ENCODE measurements at regions not wholly inside any gene's neighbourhood (a gene's known extent, or its start where the extent isn't known, plus 50 kb on each side); places are given as distances from the start of the nearest gene placed in this dataset.
"Not testable (repeated sequence)": the region's sequence is repeated elsewhere in the genome, so short reads cannot be mapped to it uniquely, and the experiment has no call there.

GRCh38 chr20:1730981-1731711 lies 73.6 kb upstream of the SIRPG start:
- H3K4me3 ChIP-seq (ENCODE audit: control insufficient read depth in 2 of 3, extremely low read depth in 1 of 3, insufficient read depth in 2 of 3, low read depth in 1 of 3, low read length in 3 of 3); H3K27me3 ChIP-seq (ENCODE audit: control insufficient read depth, extremely low read depth, insufficient read depth, low read length); H3K27ac ChIP-seq (ENCODE audit: control insufficient read depth, insufficient read depth, low read length); H4K20me1 ChIP-seq (ENCODE audit: control insufficient read depth, extremely low read depth, insufficient read depth, low read length); DNase-seq (ENCODE audit: low read depth, low spot score); H3K36me3 ChIP-seq (ENCODE audit: control insufficient read depth in 2 of 2, extremely low read depth in 1 of 2, insufficient read depth in 2 of 2, low read length in 2 of 2); H2AFZ ChIP-seq (ENCODE audit: control insufficient read depth, low read length); FAIRE-seq; dilution Hi-C loops (cut with MboI; ENCODE audit: extremely low pct_ligation_motif_present, low sequenced_read_pairs); H3K9me1 ChIP-seq (ENCODE audit: control insufficient read depth, extremely low read depth, insufficient read depth, low read length); H3K4me1 ChIP-seq (ENCODE audit: control insufficient read depth, extremely low read depth, insufficient read depth, low read length); H3K9me3 ChIP-seq (ENCODE audit: control insufficient read depth, low read depth, low read length); H3K79me2 ChIP-seq (ENCODE audit: control insufficient read depth, insufficient read depth, low read length); H3K4me2 ChIP-seq (ENCODE audit: control insufficient read depth, extremely low read depth, insufficient read depth, low read depth, low read length); H3K9ac ChIP-seq (ENCODE audit: control insufficient read depth, extremely low read depth, insufficient read depth, low read length): not testable (repeated sequence)

- H3K4me1 ChIP-seq (ENCODE audit: control insufficient read depth, extremely low read depth, insufficient read depth, low read length); H3K4me2 ChIP-seq (ENCODE audit: control insufficient read depth, extremely low read depth, insufficient read depth, low read depth, low read length); H3K9me1 ChIP-seq (ENCODE audit: control insufficient read depth, extremely low read depth, insufficient read depth, low read length); H2AFZ ChIP-seq (ENCODE audit: control insufficient read depth, low read length); DNase-seq (ENCODE audit: low read depth, low spot score); FAIRE-seq; H3K27me3 ChIP-seq (ENCODE audit: control insufficient read depth, extremely low read depth, insufficient read depth, low read length); H3K27ac ChIP-seq (ENCODE audit: control insufficient read depth, insufficient read depth, low read length); H3K79me2 ChIP-seq (ENCODE audit: control insufficient read depth, insufficient read depth, low read length); dilution Hi-C loops (cut with MboI; ENCODE audit: extremely low pct_ligation_motif_present, low sequenced_read_pairs); H3K9me3 ChIP-seq (ENCODE audit: control insufficient read depth, low read depth, low read length); H4K20me1 ChIP-seq (ENCODE audit: control insufficient read depth, extremely low read depth, insufficient read depth, low read length); H3K9ac ChIP-seq (ENCODE audit: control insufficient read depth, extremely low read depth, insufficient read depth, low read length); H3K4me3 ChIP-seq (ENCODE audit: control insufficient read depth in 2 of 3, extremely low read depth in 1 of 3, insufficient read depth in 2 of 3, low read depth in 1 of 3, low read length in 3 of 3); H3K36me3 ChIP-seq (ENCODE audit: control insufficient read depth in 2 of 2, extremely low read depth in 1 of 2, insufficient read depth in 2 of 2, low read length in 2 of 2): not testable (repeated sequence)
These were observed 69.7 kb upstream of the SIRPG start for GRCh38 chr20:1727303-1727702.

DNA sequence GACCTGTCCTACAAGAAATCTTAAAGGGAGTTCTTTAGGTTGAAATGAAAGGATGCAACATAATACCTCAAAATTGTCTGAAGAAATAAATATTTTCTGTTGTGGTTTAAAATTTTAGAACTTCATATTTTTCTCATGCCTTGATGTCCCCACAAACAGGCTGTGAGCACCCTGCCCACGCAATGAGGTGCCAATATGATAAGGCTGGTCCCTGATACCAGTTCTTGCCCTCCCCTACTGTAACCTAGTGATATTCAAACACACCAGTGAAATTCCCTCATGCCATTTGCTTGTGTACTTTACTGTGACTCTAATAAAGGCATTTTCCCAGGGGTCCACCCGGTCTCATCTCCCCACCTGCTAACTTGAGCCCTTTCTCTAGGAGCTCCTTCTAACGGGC lies 67.3 kb upstream of the SIRPG start:
- Histone ChIP-seq H3K9ac (ENCODE audit: control insufficient read depth, extremely low read depth, insufficient read depth, low read length) (no peak overlapping the region), H3K27ac (ENCODE audit: control insufficient read depth, insufficient read depth, low read length) (no peak overlapping the region), H3K27me3 (ENCODE audit: control insufficient read depth, extremely low read depth, insufficient read depth, low read length) (no peaks in the 10 kb centered on the region), H3K36me3 (ENCODE audit: control insufficient read depth in 2 of 2, extremely low read depth in 1 of 2, insufficient read depth in 2 of 2, low read length in 2 of 2) (no peaks in the 10 kb centered on the region), H3K4me2 (ENCODE audit: control insufficient read depth, extremely low read depth, insufficient read depth, low read depth, low read length) (no peak overlapping the region), H3K9me3 (ENCODE audit: control insufficient read depth, low read depth, low read length) (no peaks in the 10 kb centered on the region), H3K79me2 (ENCODE audit: control insufficient read depth, insufficient read depth, low read length) (no peaks in the 10 kb centered on the region), H3K4me1 (ENCODE audit: control insufficient read depth, extremely low read depth, insufficient read depth, low read length) (peaks cover 16% of the 10 kb centered on the region), H2AFZ (ENCODE audit: control insufficient read depth, low read length) (no peak overlapping the region), H3K4me3 (ENCODE audit: control insufficient read depth in 2 of 3, extremely low read depth in 1 of 3, insufficient read depth in 2 of 3, low read depth in 1 of 3, low read length in 3 of 3) (no peak overlapping the region), H3K9me1 (ENCODE audit: control insufficient read depth, extremely low read depth, insufficient read depth, low read length) (no peaks in the 10 kb centered on the region), H4K20me1 (ENCODE audit: control insufficient read depth, extremely low read depth, insufficient read depth, low read length) (no peaks in the 10 kb centered on the region)
- TF ChIP-seq EZH2 (IDR thresholded peaks at IDR 0.05; ENCODE audit: low read length) (no peak), CTCF (optimal IDR thresholded peaks at IDR 0.05 in 1 of 3, IDR thresholded peaks at IDR 0.05 in 1 of 3, conservative IDR thresholded peaks at IDR 0.05 in 1 of 3; ENCODE audit: extremely low read depth in 1 of 3, insufficient read depth in 2 of 3, low read length in 3 of 3) (no peak)
- DNase-seq (ENCODE audit: low read depth, low spot score) (no peak), FAIRE-seq (no peak)
- dilution Hi-C loops (cut with MboI; ENCODE audit: extremely low pct_ligation_motif_present, low sequenced_read_pairs): no loop called here
